DMS53 (cell line): ENCODE measurements at regions not wholly inside any gene's neighbourhood (a gene's known extent, or its start where the extent isn't known, plus 50 kb on each side); places are given as distances from the start of the nearest gene placed in this dataset.

Source experiments
- DNase-seq: peaks from one replicate; lab custom pipeline; 2025; lab: John Stamatoyannopoulos, UW

GRCh38 chr6:138577151-138577915 is 78.0 kb upstream of the NHSL1 start:
- DNase-seq = peak; percentile 66

DNA sequence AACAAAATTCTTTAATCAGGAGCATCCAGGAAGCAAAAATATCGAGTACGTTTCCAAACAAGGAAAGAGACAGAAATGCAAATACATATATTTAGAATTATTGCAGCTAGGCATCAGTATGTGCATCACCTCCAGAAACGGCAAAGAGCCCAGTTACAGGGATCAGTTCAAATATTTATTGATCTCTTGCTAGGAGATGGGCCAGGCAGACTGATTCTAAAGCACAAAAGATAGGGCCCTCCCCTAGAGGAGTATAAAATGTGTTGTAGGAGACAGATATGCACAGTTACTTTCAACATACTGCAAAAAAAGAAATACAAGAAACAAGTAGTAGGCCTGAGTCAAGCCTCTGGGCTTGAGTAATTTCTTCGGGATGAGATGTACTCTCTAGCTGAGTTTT is 80.7 kb upstream of the NHSL1 start:
- no peak for DNase-seq

- no peak for DNase-seq
Observed at GRCh38 chr6:138580801-138581200, 81.5 kb upstream of the NHSL1 start.

DNA sequence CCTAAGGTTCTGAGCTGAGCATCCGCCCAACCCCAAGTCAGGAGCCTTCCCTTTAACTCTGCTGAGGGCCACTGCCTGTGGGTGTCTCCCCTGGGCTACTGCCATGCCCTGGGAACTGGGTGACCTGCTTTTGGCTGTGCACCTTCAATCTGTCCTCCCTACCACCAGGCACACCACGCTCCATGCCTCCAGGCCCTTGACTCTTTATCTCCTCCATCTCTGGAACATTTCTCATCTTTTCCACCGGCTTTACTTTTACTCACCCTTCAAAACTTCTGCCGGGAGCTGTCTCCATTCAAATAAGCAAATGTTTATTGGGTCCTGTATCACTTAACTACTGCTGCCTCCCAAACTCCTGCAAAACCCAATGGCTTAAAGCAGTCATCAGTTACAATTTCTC is 83.3 kb upstream of the NHSL1 start:
- DNase-seq = no peak

DNA sequence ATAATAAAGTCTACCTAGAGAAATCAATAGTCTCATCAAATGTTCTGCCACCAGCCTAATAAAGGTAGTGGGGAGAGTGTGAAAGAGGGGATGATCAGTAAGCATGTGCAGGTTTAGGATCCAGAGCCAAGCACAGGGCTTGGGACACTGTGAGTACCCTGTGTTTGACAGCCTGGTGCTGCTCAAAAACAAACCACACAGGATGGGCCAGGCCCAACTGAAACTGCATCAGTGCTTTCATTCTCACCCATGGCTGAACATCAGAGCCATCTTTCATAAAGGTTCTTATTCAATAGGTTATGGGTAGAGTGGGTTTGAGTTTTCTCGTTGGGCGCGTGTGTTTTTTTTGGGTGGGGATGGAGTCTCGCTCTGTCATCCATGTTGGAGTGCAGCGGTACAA is 87.3 kb upstream of the NHSL1 start:
- no peak for DNase-seq

- DNase-seq = peak; percentile 76
Observed at GRCh38 chr6:138588805-138589434, 89.6 kb upstream of the NHSL1 start.

DNA sequence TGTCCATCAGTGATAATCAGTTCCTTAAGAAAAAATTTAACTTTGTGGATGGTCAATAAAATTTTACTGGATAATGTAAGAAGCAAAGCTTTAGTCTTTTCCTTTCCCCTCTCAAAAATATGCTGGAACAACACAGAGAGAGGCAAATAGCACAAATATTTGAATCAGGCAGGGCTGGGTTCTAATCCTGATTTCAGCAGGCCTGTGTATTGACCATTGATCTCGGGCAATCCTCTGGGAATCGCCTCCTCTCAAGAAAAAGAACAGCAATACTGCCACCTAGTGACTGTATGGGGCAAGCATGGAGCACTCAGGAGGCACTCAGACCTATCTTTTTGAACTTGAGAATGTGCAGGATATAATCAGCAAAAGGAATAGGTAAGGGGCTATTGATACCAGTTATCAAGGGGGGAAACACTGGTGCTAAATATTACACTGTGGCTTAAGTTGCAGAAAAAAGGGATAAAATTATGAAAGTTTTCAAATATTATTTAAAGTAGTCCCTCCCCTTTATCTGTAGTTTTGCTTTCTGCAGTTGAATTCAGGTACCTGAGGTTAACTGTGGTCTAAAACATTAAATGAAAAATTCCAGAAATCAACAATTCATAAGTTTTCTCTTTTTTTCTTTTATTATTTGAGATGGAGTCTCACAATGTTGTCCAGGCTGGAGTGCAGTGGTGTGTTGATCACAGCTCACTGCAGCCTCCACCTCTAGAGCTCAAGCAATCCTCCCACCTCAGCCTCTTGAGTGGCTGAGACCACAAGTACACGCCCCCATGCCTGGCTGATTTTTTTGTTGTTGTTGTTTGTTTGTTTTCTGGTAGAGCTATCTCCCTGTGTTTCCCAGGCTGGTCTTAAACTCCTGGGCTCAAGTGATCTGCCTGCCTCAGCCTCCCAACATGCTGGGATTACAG is 91.8 kb upstream of the NHSL1 start:
- peak; percentile 76 for DNase-seq

DNA sequence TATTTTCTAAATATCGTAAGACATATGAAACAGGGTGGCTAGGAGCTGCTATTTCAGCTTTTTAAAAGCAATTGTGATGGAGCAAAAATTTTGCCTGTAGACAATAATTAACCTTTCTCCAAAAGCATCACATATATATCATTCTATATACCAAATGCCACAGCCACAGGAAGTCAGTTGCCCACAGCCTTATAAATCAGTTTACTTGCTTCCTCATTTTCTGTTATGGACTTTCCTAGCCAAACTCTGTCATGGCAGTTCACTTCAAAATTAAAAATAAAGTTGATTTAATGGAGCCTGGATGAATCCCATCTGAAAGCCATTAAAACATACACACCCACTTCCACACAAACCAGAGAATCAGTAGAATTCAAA is 93.4 kb upstream of the NHSL1 start:
- DNase-seq = no peak

DNA sequence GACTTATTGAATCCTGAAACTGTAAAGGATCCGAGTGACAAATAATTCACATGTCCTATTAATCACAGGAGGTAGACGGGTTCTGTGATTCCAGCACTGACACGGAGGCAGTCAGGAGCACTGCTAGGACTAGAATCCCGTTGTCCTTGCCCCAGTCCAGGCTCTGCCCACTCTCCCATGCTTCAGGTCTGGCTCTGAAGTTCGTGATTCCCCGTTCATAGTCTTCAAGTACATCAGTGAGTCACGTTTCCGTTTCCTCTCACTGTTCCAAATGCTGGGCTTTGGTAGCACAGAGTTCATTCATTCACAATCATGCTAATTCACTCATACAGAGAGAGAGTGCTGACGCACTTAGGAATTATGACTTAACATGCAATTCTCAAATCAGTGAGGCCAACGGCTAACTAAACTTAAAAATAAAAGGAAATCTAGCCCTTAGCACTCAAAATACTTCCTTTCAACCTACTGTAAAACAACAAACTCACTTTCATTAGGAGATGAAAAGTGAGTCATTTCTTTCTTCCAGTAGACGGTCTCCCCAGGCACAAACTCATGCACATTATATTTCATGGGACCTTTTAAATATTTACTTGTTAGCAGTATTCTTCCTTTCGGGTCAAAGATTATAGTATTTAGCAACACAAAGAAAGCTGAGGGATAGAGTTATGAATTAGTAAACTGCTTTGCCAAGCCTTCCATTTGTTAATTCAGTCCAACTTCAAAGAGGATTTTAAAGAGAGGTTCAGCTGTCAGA is 94.0 kb upstream of the NHSL1 start:
- DNase-seq = peak; percentile 44

DNA sequence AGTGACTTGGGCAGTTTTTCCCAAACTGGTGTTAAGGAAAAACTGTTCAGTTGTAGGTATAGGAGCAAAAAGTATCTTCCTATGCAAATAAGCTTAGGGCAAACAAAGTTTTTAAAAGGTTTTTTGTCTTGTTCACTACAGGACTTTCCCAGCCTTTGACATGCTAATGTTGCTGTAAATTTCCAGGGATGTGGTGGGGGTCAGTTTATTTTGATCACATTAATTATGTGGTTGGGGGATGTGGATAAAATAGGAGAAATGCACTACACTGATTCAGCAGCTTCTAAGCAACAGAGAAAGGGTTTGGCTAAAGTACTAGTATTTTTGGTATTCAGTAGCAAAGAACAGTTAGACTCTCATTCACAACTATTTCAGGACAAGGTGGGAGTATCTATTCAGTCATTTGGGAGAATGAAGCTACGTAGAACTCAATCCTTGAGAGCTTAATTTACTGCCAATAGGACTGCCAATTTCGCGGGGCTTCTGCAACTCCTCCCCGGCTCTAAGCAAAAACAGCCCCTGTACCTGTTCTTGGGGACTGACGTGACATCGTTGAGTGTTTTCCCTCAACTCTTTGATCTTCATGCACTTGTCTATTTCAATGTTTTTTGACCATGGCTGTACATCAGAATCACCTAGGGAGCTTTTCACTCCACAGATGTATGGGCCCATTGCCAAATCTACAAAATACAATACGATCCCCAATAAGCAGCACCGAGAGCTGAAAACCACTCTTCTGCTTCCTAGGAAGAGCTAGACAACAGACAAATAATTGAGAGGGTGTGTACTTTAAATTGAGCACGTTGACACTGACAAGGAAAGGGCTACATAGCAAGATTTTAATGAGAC is 94.8 kb upstream of the NHSL1 start:
- DNase-seq = no peak

GRCh38 chr6:138594758-138595140 is 95.5 kb upstream of the NHSL1 start:
- DNase-seq = no peak

GRCh38 chr6:138596126-138596525 is 96.8 kb upstream of the NHSL1 start:
- DNase-seq = no peak

DNA sequence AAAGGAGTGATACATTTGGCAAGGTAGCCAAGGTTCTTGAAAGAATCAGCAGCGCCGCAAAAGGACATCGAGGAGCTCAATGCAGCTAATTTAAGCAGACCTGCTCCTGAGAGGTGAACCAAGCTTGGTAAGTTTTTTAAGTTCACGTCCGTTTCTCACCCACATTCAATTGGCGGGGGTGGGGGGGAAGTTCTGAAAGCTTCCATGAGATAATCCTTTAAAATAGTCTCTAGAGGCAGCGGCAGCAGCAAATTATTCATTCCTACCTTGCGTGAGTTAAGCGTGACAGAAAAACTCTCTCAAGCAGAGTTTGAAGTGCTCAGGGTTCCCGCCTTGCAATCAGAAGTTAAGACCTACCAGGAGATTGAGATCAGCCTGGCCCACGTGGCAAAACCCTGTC is 97.3 kb upstream of the NHSL1 start:
- no peak for DNase-seq

- no peak for DNase-seq
Observed at GRCh38 chr6:138597336-138597735, 98.0 kb upstream of the NHSL1 start.

GRCh38 chr6:138598562-138599173 is 99.4 kb upstream of the NHSL1 start:
- no peak for DNase-seq

DNA sequence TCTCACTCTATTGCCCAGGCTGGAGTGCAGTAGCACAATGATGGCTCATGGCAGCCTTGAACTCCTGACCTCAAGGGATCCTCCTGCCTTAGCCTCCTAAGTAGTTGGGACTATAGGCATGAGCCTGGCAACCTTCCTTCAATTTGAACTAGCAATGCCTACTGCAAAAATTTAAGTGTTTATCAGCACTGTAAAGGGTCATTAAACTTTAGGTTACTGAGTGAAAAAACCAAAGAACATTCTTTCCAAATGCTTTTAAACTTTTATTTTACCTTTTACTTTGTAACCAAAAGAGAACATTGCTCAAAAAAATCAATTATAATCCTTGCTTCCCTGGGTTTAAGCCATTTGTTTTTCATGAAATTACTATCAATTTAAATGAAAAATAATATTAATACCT is 101.0 kb upstream of the NHSL1 start:
- no peak for DNase-seq

DNA sequence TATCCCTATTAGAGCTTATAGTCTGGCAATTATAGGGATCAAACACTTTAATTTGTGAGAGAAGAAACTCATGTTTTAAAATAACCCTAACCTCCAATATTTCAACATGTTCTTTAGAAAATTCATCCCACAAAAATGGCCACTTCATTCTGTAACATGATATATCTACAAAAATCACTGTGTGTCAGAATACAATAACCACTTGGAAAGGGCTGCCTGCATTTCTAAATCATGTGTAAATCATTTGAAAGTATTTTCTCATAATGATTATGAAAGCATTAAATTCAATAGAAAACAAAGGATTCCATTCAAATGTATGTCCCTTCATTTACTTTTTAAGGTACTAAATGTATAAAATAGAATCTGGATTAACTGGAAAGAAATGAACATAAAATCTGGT is 101.4 kb upstream of the NHSL1 start:
- DNase-seq = no peak

DNA sequence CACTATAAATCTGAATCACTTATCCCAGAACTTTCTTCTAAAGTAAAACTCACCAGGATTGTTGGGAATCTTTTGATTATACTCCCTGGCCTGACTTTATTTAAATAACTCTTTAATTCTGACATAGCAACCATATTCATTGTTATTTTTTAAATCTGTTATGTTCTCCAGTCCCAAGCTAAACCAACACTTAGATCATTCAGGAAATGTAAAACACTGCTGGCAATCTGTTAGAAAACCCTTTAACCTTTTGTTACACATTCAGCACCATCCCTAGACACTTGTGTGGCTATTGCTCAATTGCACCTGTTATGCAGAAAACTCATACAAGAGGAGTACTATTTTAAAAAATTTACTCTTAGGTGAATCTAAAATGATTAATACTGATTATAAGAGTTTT is 101.8 kb upstream of the NHSL1 start:
- DNase-seq = no peak

- DNase-seq = no peak
Observed at GRCh38 chr6:138605958-138606357, 106.7 kb upstream of the NHSL1 start.

- DNase-seq = no peak
Observed at GRCh38 chr6:138607478-138608433, 108.5 kb upstream of the NHSL1 start.
